HL-60 (cell line): ENCODE measurements at regions not wholly inside any gene's neighbourhood (a gene's known extent, or its start where the extent isn't known, plus 50 kb on each side); places are given as distances from the start of the nearest gene placed in this dataset.

Source experiments
- POLR2AphosphoS5 ChIP-seq: IDR thresholded peaks from 2 replicates; pipeline ENCODE4 v1.6.1; 2012; ENCODE audit warnings: low read depth
- TF ChIP-seq, protein P1 (sequence below): IDR thresholded peaks from one replicate; pipeline ENCODE4 v1.5.1; 2011; ENCODE audit warnings: low read length, control low read depth, inconsistent platforms; ENCODE audit not compliant: insufficient read depth

DNA sequence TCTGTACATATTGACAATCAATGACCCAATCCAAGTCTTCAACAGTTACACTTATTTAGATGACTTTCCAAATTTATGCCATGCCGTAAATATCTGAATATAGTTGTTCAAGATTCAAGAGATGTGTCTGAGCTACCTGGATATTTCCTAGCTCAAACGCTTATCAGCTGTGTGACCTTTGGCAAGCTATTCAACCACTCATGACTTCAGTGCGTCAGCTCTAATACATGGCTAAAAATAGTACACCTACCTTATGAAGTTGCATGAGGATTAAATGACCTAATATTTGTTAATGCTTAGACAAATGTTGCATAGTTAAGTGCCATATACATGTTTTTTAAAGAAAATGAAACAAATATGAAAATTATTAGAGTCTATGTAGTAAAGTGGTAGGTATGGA lies 704.1 kb downstream of the OLFM4 start:
- TF ChIP-seq, protein P1, sequence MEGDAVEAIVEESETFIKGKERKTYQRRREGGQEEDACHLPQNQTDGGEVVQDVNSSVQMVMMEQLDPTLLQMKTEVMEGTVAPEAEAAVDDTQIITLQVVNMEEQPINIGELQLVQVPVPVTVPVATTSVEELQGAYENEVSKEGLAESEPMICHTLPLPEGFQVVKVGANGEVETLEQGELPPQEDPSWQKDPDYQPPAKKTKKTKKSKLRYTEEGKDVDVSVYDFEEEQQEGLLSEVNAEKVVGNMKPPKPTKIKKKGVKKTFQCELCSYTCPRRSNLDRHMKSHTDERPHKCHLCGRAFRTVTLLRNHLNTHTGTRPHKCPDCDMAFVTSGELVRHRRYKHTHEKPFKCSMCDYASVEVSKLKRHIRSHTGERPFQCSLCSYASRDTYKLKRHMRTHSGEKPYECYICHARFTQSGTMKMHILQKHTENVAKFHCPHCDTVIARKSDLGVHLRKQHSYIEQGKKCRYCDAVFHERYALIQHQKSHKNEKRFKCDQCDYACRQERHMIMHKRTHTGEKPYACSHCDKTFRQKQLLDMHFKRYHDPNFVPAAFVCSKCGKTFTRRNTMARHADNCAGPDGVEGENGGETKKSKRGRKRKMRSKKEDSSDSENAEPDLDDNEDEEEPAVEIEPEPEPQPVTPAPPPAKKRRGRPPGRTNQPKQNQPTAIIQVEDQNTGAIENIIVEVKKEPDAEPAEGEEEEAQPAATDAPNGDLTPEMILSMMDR, result no peak
- TF ChIP-seq POLR2AphosphoS5, result no peak
